GM12878 (cell line): ENCODE measurements at regions not wholly inside any gene's neighbourhood (a gene's known extent, or its start where the extent isn't known, plus 50 kb on each side); places are given as distances from the start of the nearest gene placed in this dataset.

Experiments
- ATAC-seq: fragments of 200-7000 bp; cut with Tn5 transposase; 3 replicates; pipeline ENCODE4 v1.9.1; 2020; ENCODE audit warnings: mild to moderate bottlenecking, moderate library complexity
- BruUV-seq: library from RNA; stranded (reverse); fragments of 400-500 nt; replicated peaks from 2 replicates; lab custom pipeline; 2021; lab: Mats Ljungman, UMichigan
- CTCF ChIA-PET: fragments of 300-600 bp; sonication (Branson Sonifier 250); formaldehyde crosslinking; extraction: SDS; loops from one replicate; lab custom pipeline; 2021; ENCODE audit warnings: inconsistent platforms; lab: Yijun Ruan, JAX
- POLR2A ChIA-PET: fragments of 350-600 bp; formaldehyde crosslinking; extraction: SDS; loops from one replicate; lab custom pipeline; 2021; ENCODE audit warnings: inconsistent platforms; lab: Charles Lee
- RAD21 ChIA-PET: fragments of 300-600 bp; sonication (Branson Sonifier 250); formaldehyde crosslinking; loops from one replicate; lab custom pipeline; 2023; ENCODE audit warnings: antibody characterized with exemption; ENCODE audit not compliant: unreplicated experiment; lab: Charles Lee
- SMC1A ChIA-PET: fragments of 300-600 bp; sonication (Branson Sonifier 250); formaldehyde crosslinking; loops from one replicate; lab custom pipeline; 2023; ENCODE audit not compliant: unreplicated experiment, uncharacterized antibody; lab: Charles Lee
- DNase-seq: peaks from one replicate; pipeline ENCODE4 v3.0.0-alpha.2; 2011; ENCODE audit warnings: low read depth, low spot score
- FAIRE-seq: peaks from 3 replicates; lab custom pipeline; 2011; peaks lifted over from hg19 to GRCh38; lab: Jason Lieb, UNC
- H2AFZ ChIP-seq: 2 replicates; pipeline ENCODE4 v1.6.0; 2011; ENCODE audit warnings: low read depth, low read length, control low read depth; ENCODE audit not compliant: control insufficient read depth
- H3K27ac ChIP-seq: 2 replicates; pipeline ENCODE4 v1.5.1; 2011; ENCODE audit warnings: control low read depth; ENCODE audit not compliant: control insufficient read depth, insufficient read depth
- H3K27me3 ChIP-seq, 2 experiments: replicated peaks in 1 of 2; 2 replicates each; pipeline versions ENCODE4 v1.6.0 to v1.6.1; 2011; ENCODE audit warnings: low read length in 1 of 2; ENCODE audit not compliant: control insufficient read depth in 2 of 2, insufficient read depth in 2 of 2
- H3K36me3 ChIP-seq, 2 experiments: 2 replicates each; pipeline ENCODE4 v1.5.1; 2011; ENCODE audit warnings: low read length in 1 of 2; ENCODE audit not compliant: control insufficient read depth in 2 of 2, insufficient read depth in 2 of 2
- H3K4me1 ChIP-seq: 2 replicates; pipeline ENCODE4 v1.6.1; 2011; ENCODE audit warnings: mild to moderate bottlenecking, low read length, moderate library complexity, mixed read lengths; ENCODE audit not compliant: control insufficient read depth, insufficient read depth
- H3K4me2 ChIP-seq: 2 replicates; pipeline ENCODE4 v1.6.0; 2011; ENCODE audit warnings: control low read depth; ENCODE audit not compliant: control insufficient read depth, insufficient read depth
- H3K4me3 ChIP-seq: fragments of 200-600 bp; sonication (generic); 2 replicates; pipeline ENCODE4 v1.5.1; 2016
- H3K79me2 ChIP-seq: 2 replicates; pipeline ENCODE4 v1.6.0; 2011; ENCODE audit warnings: low read length; ENCODE audit not compliant: control insufficient read depth, insufficient read depth
- H3K9ac ChIP-seq: 2 replicates; pipeline ENCODE4 v1.8.0; 2011; ENCODE audit warnings: low read length, control low read depth, mixed read lengths; ENCODE audit not compliant: control insufficient read depth, insufficient read depth
- H3K9me3 ChIP-seq: replicated peaks from 3 replicates; pipeline ENCODE4 v1.5.1; 2011; ENCODE audit warnings: mild to moderate bottlenecking, low read length; ENCODE audit not compliant: control insufficient read depth, insufficient read depth
- H4K20me1 ChIP-seq: 2 replicates; pipeline ENCODE4 v1.6.0; 2011; ENCODE audit not compliant: control insufficient read depth, insufficient read depth
- CBFB ChIP-seq: IDR thresholded peaks from 2 replicates; pipeline ENCODE4 v1.6.1; 2016; ENCODE audit warnings: antibody characterized with exemption, low read depth
- DPF2 ChIP-seq: fragments of 450-650 bp; IDR thresholded peaks from 2 replicates; pipeline ENCODE4 v1.6.1; 2017; ENCODE audit warnings: mild to moderate bottlenecking
- IKZF2 ChIP-seq, 2 experiments: fragments of 450-650 bp; IDR thresholded peaks; 2 replicates each; pipeline ENCODE4 v1.6.1; 2017; ENCODE audit warnings: mild to moderate bottlenecking in 2 of 2, moderate library complexity in 2 of 2
- MEF2B ChIP-seq: fragments of 450-650 bp; IDR thresholded peaks from 2 replicates; pipeline ENCODE4 v1.6.1; 2018; ENCODE audit warnings: mild to moderate bottlenecking, moderate library complexity; ENCODE audit not compliant: partially characterized antibody, poor library complexity, severe bottlenecking
- MYB ChIP-seq: fragments of 150-350 bp; IDR thresholded peaks from 2 replicates; pipeline ENCODE4 v1.6.1; 2014; ENCODE audit warnings: mild to moderate bottlenecking, low read depth, low read length, borderline replicate concordance
- SRF ChIP-seq, 2 experiments: IDR thresholded peaks; 2 replicates each; pipeline ENCODE4 v1.6.1; 2011; ENCODE audit warnings: low read depth in 2 of 2, low read length in 2 of 2, mild to moderate bottlenecking in 1 of 2, moderate library complexity in 1 of 2
- ZNF207 ChIP-seq: fragments of 450-650 bp; IDR thresholded peaks from 2 replicates; pipeline ENCODE4 v1.6.1; 2014; ENCODE audit warnings: antibody characterized with exemption, mild to moderate bottlenecking, borderline replicate concordance
- WGBS: methylation state at CpG from one replicate; pipeline ENCODE4 v1.1.6; 2016; ENCODE audit warnings: low lambda C conversion rate; ENCODE audit not compliant: insufficient replicate concordance, insufficient coverage; ENCODE audit errors: missing lambda C conversion rate; 5-methylcytosine and 5-hydroxymethylcytosine counted together
- in situ Hi-C: fragments of 300-500 bp; cut with MboI; formaldehyde crosslinking; loops from 9 replicates; pipeline ENCODE4 v1.14.3; 2018; ENCODE audit warnings: mixed read lengths
- intact Hi-C: fragments of 100-400 bp; cut with micrococcal nuclease; formaldehyde crosslinking; loops from one replicate; pipeline ENCODE4 v1.14.2; 2022; ENCODE audit not compliant: unreplicated experiment

DNA sequence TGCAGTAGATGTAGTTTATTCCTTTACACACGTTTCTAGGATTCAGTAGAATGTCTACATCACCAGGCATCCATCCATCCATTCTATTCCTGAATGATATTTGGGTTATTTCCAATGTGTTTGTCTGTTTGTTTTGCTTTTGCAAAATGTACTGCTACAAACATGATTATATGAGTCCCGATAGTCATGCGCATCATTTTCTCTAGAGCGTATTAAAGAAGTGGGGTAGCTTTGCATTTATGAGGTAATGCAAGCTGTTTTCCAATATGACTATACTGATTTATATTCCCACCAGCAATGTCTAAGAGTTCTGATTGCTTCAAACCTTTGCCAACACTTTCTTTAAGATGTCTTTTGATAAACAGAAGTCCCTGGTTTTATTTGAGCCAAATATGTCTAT is 253.2 kb downstream of the NOVA1 start:
- H4K20me1 ChIP-seq, result no peaks in the 10 kb centered on the region
- H3K9ac ChIP-seq, result no peak overlapping the region
- no peak overlapping the region for H2AFZ ChIP-seq
- 71% methylated on average over 4 of the region's 4 CpGs for WGBS
- in situ Hi-C loops, result no loop called here
- no peaks in the 10 kb centered on the region for H3K36me3 ChIP-seq
- ChIA-PET RAD21 (no interaction called here), POLR2A (no interaction called here), SMC1A (no interaction called here), CTCF (no interaction called here)
- H3K4me2 ChIP-seq, result no peak overlapping the region
- DNase-seq (no peak), FAIRE-seq (no peak), ATAC-seq (no peak)
- no peak overlapping the region for H3K27ac ChIP-seq
- H3K4me3 ChIP-seq, result no peak overlapping the region
- no peaks in the 10 kb centered on the region for H3K79me2 ChIP-seq
- no peak for TF ChIP-seq CBFB
- TF ChIP-seq IKZF2 (IDR thresholded peaks at IDR 0.05), result no peak
- no peak for TF ChIP-seq DPF2
- no peak for TF ChIP-seq SRF (IDR thresholded peaks at IDR 0.05; ENCODE audit: low read depth in 2 of 2, low read length in 2 of 2)
- TF ChIP-seq MYB, result no peak
- no peak for TF ChIP-seq ZNF207
- BruUV-seq, result no TSS peak
- intact Hi-C loops, result no loop called here
- no peaks in the 10 kb centered on the region; the same call in 2 of the 3 replicates for H3K9me3 ChIP-seq
- no peaks in the 10 kb centered on the region for H3K27me3 ChIP-seq
- no peaks in the 10 kb centered on the region for H3K4me1 ChIP-seq

DNA sequence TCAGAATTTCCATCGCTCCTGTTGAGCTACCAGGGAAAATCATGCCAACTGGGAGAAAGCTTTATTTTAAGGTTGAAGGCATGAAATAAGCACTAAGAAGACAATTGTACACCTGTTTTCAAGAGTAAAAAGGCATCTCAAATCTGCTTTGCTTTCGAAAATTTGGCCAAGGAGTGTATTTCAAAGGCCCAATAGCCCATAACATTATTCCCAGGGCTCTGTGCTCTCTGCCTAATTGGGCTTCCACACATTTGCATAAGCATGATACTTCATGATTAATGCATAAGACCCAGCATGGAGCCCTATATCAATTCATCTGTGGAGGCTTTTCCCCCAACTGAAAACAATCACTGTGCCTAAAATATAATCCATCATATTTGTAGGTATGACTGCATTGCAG is 258.5 kb downstream of the NOVA1 start:
- ATAC-seq (no peak), FAIRE-seq (no peak), DNase-seq (no peak)
- no peak overlapping the region for H3K4me2 ChIP-seq
- H2AFZ ChIP-seq, result no peak overlapping the region
- no peak overlapping the region for H3K9ac ChIP-seq
- ChIA-PET RAD21 (no interaction called here), POLR2A (no interaction called here), SMC1A (no interaction called here), CTCF (no interaction called here)
- intact Hi-C loops, result no loop called here
- H3K79me2 ChIP-seq, result no peaks in the 10 kb centered on the region
- no peaks in the 10 kb centered on the region for H3K36me3 ChIP-seq
- in situ Hi-C loops, result no loop called here
- no peaks in the 10 kb centered on the region; the same call in 2 of the 3 replicates for H3K9me3 ChIP-seq
- H4K20me1 ChIP-seq, result no peaks in the 10 kb centered on the region
- no TSS peak for BruUV-seq
- no peaks in the 10 kb centered on the region for H3K4me1 ChIP-seq
- no peaks in the 10 kb centered on the region for H3K27me3 ChIP-seq
- no peak overlapping the region for H3K27ac ChIP-seq
- TF ChIP-seq MEF2B, result no peak
- WGBS, result 44% methylated on average over 2 of the region's 2 CpGs
- no peak overlapping the region for H3K4me3 ChIP-seq
